ENCODE measurements at regions not wholly inside any gene's neighbourhood (a gene's known extent, or its start where the extent isn't known, plus 50 kb on each side); places are given as distances from the start of the nearest gene placed in this dataset.

DNA sequence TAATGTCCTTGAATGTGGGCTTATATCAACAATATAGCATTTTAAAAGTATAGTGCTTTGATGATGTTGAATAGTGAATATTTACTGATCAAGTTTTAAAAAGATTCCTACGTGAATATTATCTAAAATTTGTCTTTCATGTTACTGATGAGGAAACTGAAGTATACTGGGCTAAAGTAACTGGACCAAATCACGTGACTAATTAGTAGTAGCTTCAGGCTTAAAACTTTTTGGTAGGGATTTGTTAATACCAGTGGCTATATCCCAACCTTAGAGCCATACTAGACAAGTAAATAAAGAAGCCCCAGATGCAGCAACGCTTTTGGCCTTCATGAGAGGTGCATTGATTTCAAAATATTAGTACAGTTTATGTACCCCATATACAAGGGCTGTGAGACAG is 152.1 kb upstream of the EDIL3 start:
- Histone ChIP-seq H2BK5ac (ENCODE audit: low read length) (no peak overlapping the region), H3K18ac (ENCODE audit: low read length) (no peak overlapping the region), H3K36me3 (replicated peaks in 1 of 2; ENCODE audit: control insufficient read depth in 2 of 2, insufficient read depth in 2 of 2, low read length in 2 of 2) (no peaks in the 10 kb centered on the region), H2AFZ (ENCODE audit: low read length) (no peak overlapping the region), H3K9ac (ENCODE audit: low read depth, low read length, poor library complexity) (no peak overlapping the region), H3K14ac (ENCODE audit: low read length) (no peak overlapping the region), H2BK15ac (ENCODE audit: low read length) (no peak overlapping the region), H4K91ac (ENCODE audit: low read depth, low read length, poor library complexity) (no peak overlapping the region), H3K27ac (replicated peaks; ENCODE audit: low read length) (no peak overlapping the region), H3K4me1 (ENCODE audit: control insufficient read depth in 2 of 2, insufficient read depth in 1 of 2, low read depth in 1 of 2, low read length in 2 of 2) (no peaks in the 10 kb centered on the region), H2BK12ac (ENCODE audit: low read length) (no peak overlapping the region), H3K4me2 (ENCODE audit: insufficient read depth, low read length, poor library complexity, severe bottlenecking) (no peak overlapping the region), H3K9me3 (replicated peaks in 1 of 2; ENCODE audit: control insufficient read depth in 2 of 2, insufficient read depth in 1 of 2, low read depth in 1 of 2, low read length in 2 of 2) (no peaks in the 10 kb centered on the region), H2AK5ac (ENCODE audit: low read depth, low read length) (no peak overlapping the region), H3K4me3 (ENCODE audit: low read length in 2 of 2) (no peak overlapping the region), H2BK120ac (ENCODE audit: low read depth, low read length) (no peak overlapping the region), H3K27me3 (ENCODE audit: control insufficient read depth in 3 of 3, insufficient read depth in 3 of 3, low read depth in 1 of 3, low read length in 3 of 3) (no peaks in the 10 kb centered on the region), H3K23ac (ENCODE audit: low read depth, low read length, poor library complexity) (no peak overlapping the region), H3K4ac (ENCODE audit: low read length) (no peak overlapping the region), H4K8ac (ENCODE audit: low read depth, low read length) (no peak overlapping the region), H3K79me1 (ENCODE audit: low read depth, low read length) (no peaks in the 10 kb centered on the region)
- no peak for DNase-seq (ENCODE audit: low spot score)
- no CpG with 5 or more reads among the region's 3 CpGs for WGBS, 2 donors (ENCODE audit: extremely low coverage in 2 of 2, insufficient read length in 2 of 2, insufficient replicate concordance in 1 of 2)

DNA sequence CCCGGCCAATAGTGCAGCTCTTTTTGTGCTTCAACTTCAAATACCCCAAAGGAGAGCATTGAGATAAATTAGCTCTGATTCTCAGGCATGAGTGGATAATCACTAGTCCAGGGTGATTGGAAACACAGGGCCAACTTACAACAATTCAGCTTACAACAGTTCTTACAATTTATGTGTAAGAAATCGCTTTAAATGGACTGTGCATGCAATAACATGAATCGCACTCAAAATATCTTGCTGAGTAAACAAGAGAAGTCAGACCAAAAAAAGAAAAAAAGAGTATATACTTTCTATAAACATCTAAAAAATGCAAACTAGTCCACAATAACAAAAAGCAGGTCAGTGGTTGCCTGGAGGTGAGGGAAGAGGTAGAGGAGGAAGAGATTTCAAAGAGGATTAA is 150.6 kb upstream of the EDIL3 start:
- Histone ChIP-seq H3K23ac (ENCODE audit: low read depth, low read length, poor library complexity) (no peak overlapping the region), H4K8ac (ENCODE audit: low read depth, low read length) (no peak overlapping the region), H4K91ac (ENCODE audit: low read depth, low read length, poor library complexity) (no peak overlapping the region), H2BK15ac (ENCODE audit: low read length) (no peak overlapping the region), H2BK120ac (ENCODE audit: low read depth, low read length) (no peak overlapping the region), H3K36me3 (replicated peaks in 1 of 2; ENCODE audit: control insufficient read depth in 2 of 2, insufficient read depth in 2 of 2, low read length in 2 of 2) (no peaks in the 10 kb centered on the region), H3K4me3 (ENCODE audit: low read length in 2 of 2) (no peak overlapping the region), H2AK5ac (ENCODE audit: low read depth, low read length) (no peak overlapping the region), H3K27me3 (ENCODE audit: control insufficient read depth in 3 of 3, insufficient read depth in 3 of 3, low read depth in 1 of 3, low read length in 3 of 3) (no peaks in the 10 kb centered on the region), H3K79me1 (ENCODE audit: low read depth, low read length) (no peaks in the 10 kb centered on the region), H3K4ac (ENCODE audit: low read length) (no peak overlapping the region), H3K18ac (ENCODE audit: low read length) (no peak overlapping the region), H3K4me1 (ENCODE audit: control insufficient read depth in 2 of 2, insufficient read depth in 1 of 2, low read depth in 1 of 2, low read length in 2 of 2) (no peaks in the 10 kb centered on the region), H3K14ac (ENCODE audit: low read length) (no peak overlapping the region), H2AFZ (ENCODE audit: low read length) (no peak overlapping the region), H3K9ac (ENCODE audit: low read depth, low read length, poor library complexity) (no peak overlapping the region), H3K9me3 (replicated peaks in 1 of 2; ENCODE audit: control insufficient read depth in 2 of 2, insufficient read depth in 1 of 2, low read depth in 1 of 2, low read length in 2 of 2) (no peaks in the 10 kb centered on the region), H2BK5ac (ENCODE audit: low read length) (no peak overlapping the region), H3K27ac (replicated peaks; ENCODE audit: low read length) (no peak overlapping the region), H2BK12ac (ENCODE audit: low read length) (no peak overlapping the region), H3K4me2 (ENCODE audit: insufficient read depth, low read length, poor library complexity, severe bottlenecking) (no peak overlapping the region)
- no peak for DNase-seq (ENCODE audit: low spot score)
- WGBS, 2 donors (ENCODE audit: extremely low coverage in 2 of 2, insufficient read length in 2 of 2, insufficient replicate concordance in 1 of 2): no CpG with 5 or more reads among the region's 3 CpGs

DNA sequence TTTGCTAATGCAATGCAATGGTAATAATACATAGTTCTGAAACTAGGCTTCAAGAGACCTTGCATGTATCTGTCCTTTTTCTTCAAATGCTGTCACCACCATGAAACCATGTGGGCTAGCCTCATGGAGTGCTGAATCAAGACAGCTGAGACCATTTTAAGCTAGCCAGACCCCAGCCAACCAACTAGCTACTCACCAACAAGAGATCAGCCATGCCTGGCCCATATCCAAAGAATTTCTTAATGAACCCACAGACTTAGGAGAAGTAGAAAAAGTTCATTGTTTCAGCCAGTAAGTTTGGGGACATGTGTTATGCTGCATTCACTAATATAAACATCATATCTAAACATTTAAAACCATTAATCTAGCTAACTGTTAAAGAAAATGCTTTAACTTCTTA is 139.8 kb upstream of the EDIL3 start:
- Histone ChIP-seq H3K14ac (ENCODE audit: low read length) (no peak overlapping the region), H3K18ac (ENCODE audit: low read length) (no peak overlapping the region), H4K91ac (ENCODE audit: low read depth, low read length, poor library complexity) (no peak overlapping the region), H3K79me1 (ENCODE audit: low read depth, low read length) (no peaks in the 10 kb centered on the region), H3K9me3 (replicated peaks in 1 of 2; ENCODE audit: control insufficient read depth in 2 of 2, insufficient read depth in 1 of 2, low read depth in 1 of 2, low read length in 2 of 2) (no peaks in the 10 kb centered on the region), H2BK5ac (ENCODE audit: low read length) (no peak overlapping the region), H4K8ac (ENCODE audit: low read depth, low read length) (no peak overlapping the region), H3K4ac (ENCODE audit: low read length) (no peak overlapping the region), H3K36me3 (replicated peaks in 1 of 2; ENCODE audit: control insufficient read depth in 2 of 2, insufficient read depth in 2 of 2, low read length in 2 of 2) (no peaks in the 10 kb centered on the region), H2AFZ (ENCODE audit: low read length) (no peak overlapping the region), H3K27me3 (ENCODE audit: control insufficient read depth in 3 of 3, insufficient read depth in 3 of 3, low read depth in 1 of 3, low read length in 3 of 3) (no peaks in the 10 kb centered on the region), H3K4me1 (ENCODE audit: control insufficient read depth in 2 of 2, insufficient read depth in 1 of 2, low read depth in 1 of 2, low read length in 2 of 2) (no peaks in the 10 kb centered on the region), H2AK5ac (ENCODE audit: low read depth, low read length) (no peak overlapping the region), H3K27ac (replicated peaks; ENCODE audit: low read length) (no peak overlapping the region), H3K4me3 (ENCODE audit: low read length in 2 of 2) (no peak overlapping the region), H3K23ac (ENCODE audit: low read depth, low read length, poor library complexity) (no peak overlapping the region), H2BK15ac (ENCODE audit: low read length) (no peak overlapping the region), H2BK12ac (ENCODE audit: low read length) (no peak overlapping the region), H3K4me2 (ENCODE audit: insufficient read depth, low read length, poor library complexity, severe bottlenecking) (no peak overlapping the region), H2BK120ac (ENCODE audit: low read depth, low read length) (no peak overlapping the region), H3K9ac (ENCODE audit: low read depth, low read length, poor library complexity) (no peak overlapping the region)
- DNase-seq (ENCODE audit: low spot score): no peak

- Histone ChIP-seq H2AK5ac (ENCODE audit: low read depth, low read length) (no peak overlapping the region), H2AFZ (ENCODE audit: low read length) (no peak overlapping the region), H2BK5ac (ENCODE audit: low read length) (no peak overlapping the region), H3K23ac (ENCODE audit: low read depth, low read length, poor library complexity) (peak overlapping the region; percentile 5), H3K4me2 (ENCODE audit: insufficient read depth, low read length, poor library complexity, severe bottlenecking) (no peak overlapping the region), H3K4me1 (ENCODE audit: control insufficient read depth in 2 of 2, insufficient read depth in 1 of 2, low read depth in 1 of 2, low read length in 2 of 2) (no peaks in the 10 kb centered on the region), H3K27ac (replicated peaks; ENCODE audit: low read length) (no peak overlapping the region), H3K36me3 (replicated peaks in 1 of 2; ENCODE audit: control insufficient read depth in 2 of 2, insufficient read depth in 2 of 2, low read length in 2 of 2) (no peaks in the 10 kb centered on the region), H3K4ac (ENCODE audit: low read length) (no peak overlapping the region), H3K9ac (ENCODE audit: low read depth, low read length, poor library complexity) (no peak overlapping the region), H2BK120ac (ENCODE audit: low read depth, low read length) (no peak overlapping the region), H3K18ac (ENCODE audit: low read length) (no peak overlapping the region), H3K79me1 (ENCODE audit: low read depth, low read length) (no peaks in the 10 kb centered on the region), H4K8ac (ENCODE audit: low read depth, low read length) (peak overlapping the region; percentile 7), H3K4me3 (ENCODE audit: low read length in 2 of 2) (no peak overlapping the region), H3K27me3 (ENCODE audit: control insufficient read depth in 3 of 3, insufficient read depth in 3 of 3, low read depth in 1 of 3, low read length in 3 of 3) (no peaks in the 10 kb centered on the region), H2BK15ac (ENCODE audit: low read length) (no peak overlapping the region), H3K9me3 (replicated peaks in 1 of 2; ENCODE audit: control insufficient read depth in 2 of 2, insufficient read depth in 1 of 2, low read depth in 1 of 2, low read length in 2 of 2) (no peaks in the 10 kb centered on the region), H2BK12ac (ENCODE audit: low read length) (no peak overlapping the region), H4K91ac (ENCODE audit: low read depth, low read length, poor library complexity) (no peak overlapping the region), H3K14ac (ENCODE audit: low read length) (no peak overlapping the region)
- DNase-seq (ENCODE audit: low spot score): no peak
- no CpG with 5 or more reads among the region's 3 CpGs for WGBS, 2 donors (ENCODE audit: extremely low coverage in 2 of 2, insufficient read length in 2 of 2, insufficient replicate concordance in 1 of 2)
Observed at GRCh38 chr5:84518862-84519261, 134.2 kb upstream of the EDIL3 start.
